Activated CD4-positive, alpha-beta memory T cell treated with anti-CD3 and anti-CD28 coated beads, Interleukin-2, amount 10 ng/mL, durations not matched to agents 7 days and 5 days (primary cell): ENCODE measurements at regions not wholly inside any gene's neighbourhood (a gene's known extent, or its start where the extent isn't known, plus 50 kb on each side); places are given as distances from the start of the nearest gene placed in this dataset.

ENCODE experiments used
- CTCF ChIA-PET: fragments of 350-600 bp; sonication (Branson Sonifier 250); formaldehyde crosslinking; loops from one replicate; lab custom pipeline; 2021; ENCODE audit warnings: antibody characterized with exemption, inconsistent platforms; lab: Charles Lee
- POLR2A ChIA-PET: fragments of 350-600 bp; sonication (Branson Sonifier 250); formaldehyde crosslinking; loops from one replicate; lab custom pipeline; 2021; ENCODE audit warnings: antibody characterized with exemption; lab: Charles Lee
- DNase-seq: peaks from one replicate; pipeline ENCODE4 v3.0.0-alpha.2; 2020
- H3K27ac Mint-ChIP-seq: one replicate; pipeline ENCODE4 v1.8.0; 2021; ENCODE audit warnings: mild to moderate bottlenecking, mixed read lengths
- H3K27me3 Mint-ChIP-seq: one replicate; pipeline ENCODE4 v1.8.0; 2021; ENCODE audit warnings: mixed read lengths
- H3K36me3 Mint-ChIP-seq: one replicate; pipeline ENCODE4 v1.8.0; 2021; ENCODE audit warnings: low read depth, mixed read lengths
- H3K4me1 Mint-ChIP-seq: one replicate; pipeline ENCODE4 v1.8.0; 2021; ENCODE audit warnings: mixed read lengths
- H3K4me3 Mint-ChIP-seq: one replicate; pipeline ENCODE4 v1.8.0; 2021; ENCODE audit warnings: mild to moderate bottlenecking, mixed read lengths
- H3K9me3 Mint-ChIP-seq: one replicate; pipeline ENCODE4 v1.8.0; 2021; ENCODE audit warnings: mixed read lengths

- H3K27ac Mint-ChIP-seq, result no peak overlapping the region
- CTCF ChIA-PET, result no interaction called here
- no peak for DNase-seq
- H3K36me3 Mint-ChIP-seq, result no peaks in the 10 kb centered on the region
- H3K9me3 Mint-ChIP-seq, result no peaks in the 10 kb centered on the region
- H3K4me1 Mint-ChIP-seq, result no peaks in the 10 kb centered on the region
- H3K27me3 Mint-ChIP-seq, result no peaks in the 10 kb centered on the region
- H3K4me3 Mint-ChIP-seq, result no peak overlapping the region
- POLR2A ChIA-PET, result no interaction called here
Observed at GRCh38 chr2:33770023-33770422, 170.9 kb upstream of the FAM98A start.

- Mint-ChIP-seq H3K4me3 (no peak overlapping the region), H3K4me1 (no peaks in the 10 kb centered on the region), H3K36me3 (no peaks in the 10 kb centered on the region), H3K27ac (no peak overlapping the region), H3K9me3 (no peaks in the 10 kb centered on the region), H3K27me3 (no peaks in the 10 kb centered on the region)
- DNase-seq, result no peak
- ChIA-PET CTCF (no interaction called here), POLR2A (no interaction called here)
Observed at GRCh38 chr2:33766175-33766574, 167.1 kb upstream of the FAM98A start.

GRCh38 chr2:33765122-33765521 is 166.0 kb upstream of the FAM98A start:
- H3K27ac Mint-ChIP-seq, result no peak overlapping the region
- no peak overlapping the region for H3K4me3 Mint-ChIP-seq
- no peaks in the 10 kb centered on the region for H3K4me1 Mint-ChIP-seq
- no peak for DNase-seq
- CTCF ChIA-PET, result no interaction called here
- no peaks in the 10 kb centered on the region for H3K27me3 Mint-ChIP-seq
- H3K36me3 Mint-ChIP-seq, result no peaks in the 10 kb centered on the region
- POLR2A ChIA-PET, result no interaction called here
- peaks cover 3% of the 10 kb centered on the region for H3K9me3 Mint-ChIP-seq

DNA sequence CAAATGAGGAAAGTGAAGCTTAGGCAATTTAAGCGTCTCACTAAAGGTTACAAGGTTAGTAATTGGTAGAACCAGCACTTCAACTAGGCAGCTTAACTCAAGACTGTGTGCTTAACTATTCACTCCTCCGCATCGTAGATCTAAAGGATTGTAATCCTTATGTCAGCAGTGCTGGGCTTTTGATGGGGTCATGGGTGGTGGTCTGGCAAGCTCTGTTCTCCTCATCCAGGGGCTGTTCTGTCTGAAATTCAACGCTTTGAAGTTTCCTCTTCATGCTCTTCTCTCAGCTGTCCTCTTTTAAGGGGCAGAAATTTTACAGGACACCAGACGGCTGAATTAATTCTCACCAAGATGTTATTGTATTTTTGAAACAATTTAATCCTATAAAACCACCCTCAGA is 165.5 kb upstream of the FAM98A start:
- no peak overlapping the region for H3K4me3 Mint-ChIP-seq
- H3K9me3 Mint-ChIP-seq, result peaks cover 3% of the 10 kb centered on the region
- H3K27me3 Mint-ChIP-seq, result no peaks in the 10 kb centered on the region
- POLR2A ChIA-PET, result no interaction called here
- H3K36me3 Mint-ChIP-seq, result no peaks in the 10 kb centered on the region
- no peaks in the 10 kb centered on the region for H3K4me1 Mint-ChIP-seq
- H3K27ac Mint-ChIP-seq, result no peak overlapping the region
- no peak for DNase-seq
- CTCF ChIA-PET, result no interaction called here

GRCh38 chr2:33763671-33764310 is 164.7 kb upstream of the FAM98A start:
- no peak for DNase-seq
- Mint-ChIP-seq H3K4me1 (no peaks in the 10 kb centered on the region), H3K4me3 (no peak overlapping the region), H3K27me3 (no peaks in the 10 kb centered on the region), H3K9me3 (peaks cover 3% of the 10 kb centered on the region), H3K36me3 (no peaks in the 10 kb centered on the region), H3K27ac (no peak overlapping the region)
- CTCF ChIA-PET, result no interaction called here
- POLR2A ChIA-PET, result no interaction called here

DNA sequence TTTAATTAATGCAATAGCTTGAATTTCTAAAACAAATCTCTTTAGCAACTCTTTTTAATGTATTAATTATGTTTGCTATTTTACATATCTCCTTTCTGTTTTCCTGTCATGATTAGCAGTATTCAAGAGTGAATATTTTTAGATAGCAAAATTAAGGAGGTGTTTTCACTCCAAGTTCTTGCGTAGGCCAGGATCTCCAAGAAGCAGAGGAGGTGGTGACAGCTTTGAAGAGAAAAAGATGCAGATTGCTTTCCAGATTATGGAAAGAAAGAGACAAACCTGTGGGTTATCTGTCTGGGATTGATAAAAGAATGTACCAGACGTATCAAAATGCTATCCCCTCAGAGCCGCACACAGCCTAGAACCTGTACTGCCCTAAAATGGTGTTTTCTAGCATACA is 163.5 kb upstream of the FAM98A start:
- no peaks in the 10 kb centered on the region for H3K36me3 Mint-ChIP-seq
- H3K27ac Mint-ChIP-seq, result no peak overlapping the region
- H3K4me1 Mint-ChIP-seq, result no peaks in the 10 kb centered on the region
- CTCF ChIA-PET, result no interaction called here
- H3K27me3 Mint-ChIP-seq, result no peaks in the 10 kb centered on the region
- DNase-seq, result no peak
- POLR2A ChIA-PET, result no interaction called here
- H3K4me3 Mint-ChIP-seq, result no peak overlapping the region
- peaks cover 3% of the 10 kb centered on the region for H3K9me3 Mint-ChIP-seq

- no peaks in the 10 kb centered on the region for H3K36me3 Mint-ChIP-seq
- H3K27ac Mint-ChIP-seq, result no peak overlapping the region
- DNase-seq, result no peak
- ChIA-PET POLR2A (no interaction called here), CTCF (no interaction called here)
- H3K9me3 Mint-ChIP-seq, result no peaks in the 10 kb centered on the region
- peaks cover 2% of the 10 kb centered on the region for H3K27me3 Mint-ChIP-seq
- H3K4me1 Mint-ChIP-seq, result no peaks in the 10 kb centered on the region
- no peak overlapping the region for H3K4me3 Mint-ChIP-seq
Observed at GRCh38 chr2:33746208-33746800, 147.2 kb upstream of the FAM98A start.

- no peak overlapping the region for H3K4me3 Mint-ChIP-seq
- no peaks in the 10 kb centered on the region for H3K36me3 Mint-ChIP-seq
- no peak for DNase-seq
- no peak overlapping the region for H3K27ac Mint-ChIP-seq
- peaks cover 2% of the 10 kb centered on the region for H3K27me3 Mint-ChIP-seq
- POLR2A ChIA-PET, result no interaction called here
- no peaks in the 10 kb centered on the region for H3K4me1 Mint-ChIP-seq
- CTCF ChIA-PET, result no interaction called here
- H3K9me3 Mint-ChIP-seq, result no peaks in the 10 kb centered on the region
Observed at GRCh38 chr2:33735096-33735495, 136.0 kb upstream of the FAM98A start.

DNA sequence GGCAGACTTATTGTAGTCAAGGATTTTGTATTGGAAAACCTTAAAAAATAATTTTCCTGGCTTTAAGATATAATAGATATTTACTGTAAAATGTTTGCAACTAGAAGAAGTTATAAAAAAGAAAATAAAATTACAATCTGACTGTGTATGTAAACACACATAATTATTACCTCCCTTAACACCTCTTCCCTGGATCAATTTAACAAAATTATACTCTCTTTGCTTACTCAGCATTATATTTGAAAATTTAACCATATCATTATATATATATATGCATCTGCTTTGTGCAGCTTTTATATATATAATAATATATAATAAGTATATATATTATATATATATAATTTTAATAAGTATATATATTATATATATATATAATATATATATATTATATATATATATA is 131.7 kb upstream of the FAM98A start:
- Mint-ChIP-seq H3K4me1 (no peaks in the 10 kb centered on the region), H3K27ac (no peak overlapping the region), H3K27me3 (no peaks in the 10 kb centered on the region), H3K9me3 (no peaks in the 10 kb centered on the region), H3K36me3 (no peaks in the 10 kb centered on the region), H3K4me3 (no peak overlapping the region)
- CTCF ChIA-PET, result no interaction called here
- no peak for DNase-seq
- POLR2A ChIA-PET, result no interaction called here

- H3K9me3 Mint-ChIP-seq, result no peaks in the 10 kb centered on the region
- CTCF ChIA-PET, result no interaction called here
- no peak overlapping the region for H3K4me3 Mint-ChIP-seq
- DNase-seq, result no peak
- no peaks in the 10 kb centered on the region for H3K27me3 Mint-ChIP-seq
- no peaks in the 10 kb centered on the region for H3K4me1 Mint-ChIP-seq
- no peaks in the 10 kb centered on the region for H3K36me3 Mint-ChIP-seq
- H3K27ac Mint-ChIP-seq, result no peak overlapping the region
- POLR2A ChIA-PET, result no interaction called here
Observed at GRCh38 chr2:33730193-33730592, 131.1 kb upstream of the FAM98A start.

DNA sequence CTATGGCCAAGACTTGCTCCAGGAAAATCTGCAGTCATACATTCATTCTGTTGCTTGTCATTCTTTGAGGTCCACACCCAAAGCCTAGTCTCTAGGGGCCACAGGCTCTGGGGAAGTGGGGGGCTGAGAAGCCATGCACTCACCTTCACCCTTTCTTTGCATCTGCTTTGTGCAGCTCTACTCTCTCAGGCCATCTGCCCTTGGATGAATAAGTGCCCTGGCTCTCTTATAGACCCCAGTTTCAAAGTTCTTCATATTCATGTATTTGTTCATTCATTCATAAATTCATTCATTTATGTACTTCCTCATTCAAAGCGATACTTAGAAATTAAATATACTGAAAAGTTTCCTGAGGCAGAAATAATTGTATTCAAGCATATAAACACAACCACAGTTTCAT is 130.3 kb upstream of the FAM98A start:
- no peaks in the 10 kb centered on the region for H3K27me3 Mint-ChIP-seq
- ChIA-PET CTCF (no interaction called here), POLR2A (no interaction called here)
- H3K36me3 Mint-ChIP-seq, result no peaks in the 10 kb centered on the region
- no peak overlapping the region for H3K27ac Mint-ChIP-seq
- H3K9me3 Mint-ChIP-seq, result no peaks in the 10 kb centered on the region
- DNase-seq, result no peak
- H3K4me1 Mint-ChIP-seq, result no peaks in the 10 kb centered on the region
- H3K4me3 Mint-ChIP-seq, result no peak overlapping the region

DNA sequence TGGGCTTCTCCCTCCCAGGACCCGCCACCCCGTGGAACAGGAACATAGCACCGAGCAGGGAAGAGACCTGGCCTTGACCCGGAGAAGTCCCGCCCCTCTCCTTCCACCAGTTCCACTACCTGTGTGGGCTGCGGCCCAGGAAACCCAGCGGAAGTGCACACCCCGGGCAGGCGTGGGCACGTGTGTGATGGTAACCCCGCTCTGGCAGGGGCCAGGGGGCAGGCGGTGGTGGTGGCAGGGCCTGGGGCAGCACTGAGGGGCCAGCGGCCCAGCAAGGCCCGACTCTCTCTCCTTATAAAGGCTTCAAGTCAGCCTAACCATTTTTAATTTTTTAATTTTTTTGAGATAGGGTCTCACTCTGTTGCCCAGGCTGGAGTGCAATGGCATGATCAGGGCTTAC is 129.0 kb upstream of the FAM98A start:
- POLR2A ChIA-PET, result no interaction called here
- no peak for DNase-seq
- CTCF ChIA-PET, result no interaction called here
- Mint-ChIP-seq H3K4me3 (no peak overlapping the region), H3K9me3 (no peaks in the 10 kb centered on the region), H3K27ac (no peak overlapping the region), H3K27me3 (no peaks in the 10 kb centered on the region), H3K4me1 (no peaks in the 10 kb centered on the region), H3K36me3 (no peaks in the 10 kb centered on the region)

- H3K27ac Mint-ChIP-seq, result no peak overlapping the region
- no peak for DNase-seq
- ChIA-PET POLR2A (no interaction called here), CTCF (no interaction called here)
- no peaks in the 10 kb centered on the region for H3K4me1 Mint-ChIP-seq
- no peaks in the 10 kb centered on the region for H3K9me3 Mint-ChIP-seq
- H3K4me3 Mint-ChIP-seq, result no peak overlapping the region
- H3K27me3 Mint-ChIP-seq, result no peaks in the 10 kb centered on the region
- no peaks in the 10 kb centered on the region for H3K36me3 Mint-ChIP-seq
Observed at GRCh38 chr2:33727361-33728032, 128.4 kb upstream of the FAM98A start.

GRCh38 chr2:33726415-33726814 is 127.3 kb upstream of the FAM98A start:
- Mint-ChIP-seq H3K4me1 (no peaks in the 10 kb centered on the region), H3K9me3 (no peaks in the 10 kb centered on the region), H3K27me3 (no peaks in the 10 kb centered on the region), H3K4me3 (no peak overlapping the region), H3K36me3 (no peaks in the 10 kb centered on the region), H3K27ac (no peak overlapping the region)
- no peak for DNase-seq
- CTCF ChIA-PET, result no interaction called here
- POLR2A ChIA-PET, result no interaction called here
